H9 (cell line): ENCODE measurements at regions not wholly inside any gene's neighbourhood (a gene's known extent, or its start where the extent isn't known, plus 50 kb on each side); places are given as distances from the start of the nearest gene placed in this dataset.

Source experiments
- DNase-seq: peaks from one replicate; pipeline ENCODE4 v3.0.0-alpha.2; 2017
- H2AFZ ChIP-seq: one replicate; pipeline ENCODE4 v1.6.1; 2013; ENCODE audit warnings: mild to moderate bottlenecking, low read length, control low read depth, moderate library complexity
- H2AK5ac ChIP-seq: 2 replicates; pipeline ENCODE4 v1.6.1; 2013; ENCODE audit warnings: low read length, control low read depth, mixed read lengths; ENCODE audit not compliant: insufficient read length
- H2BK120ac ChIP-seq: one replicate; pipeline ENCODE4 v1.6.1; 2013; ENCODE audit warnings: low read depth, mild to moderate bottlenecking, low read length, control low read depth, inconsistent platforms; ENCODE audit not compliant: poor library complexity, severe bottlenecking
- H2BK12ac ChIP-seq: 2 replicates; pipeline ENCODE4 v1.6.1; 2013; ENCODE audit warnings: low read length, control low read depth, mixed read lengths, low read depth; ENCODE audit not compliant: insufficient read length
- H2BK15ac ChIP-seq: 2 replicates; pipeline ENCODE4 v1.6.1; 2013; ENCODE audit warnings: low read depth, low read length, control low read depth
- H2BK20ac ChIP-seq: one replicate; pipeline ENCODE4 v1.6.1; 2013; ENCODE audit warnings: low read depth, mild to moderate bottlenecking, low read length, control low read depth, inconsistent platforms; ENCODE audit not compliant: poor library complexity, severe bottlenecking
- H2BK5ac ChIP-seq: 2 replicates; pipeline ENCODE4 v1.6.1; 2013; ENCODE audit warnings: low read length, control low read depth, mixed read lengths; ENCODE audit not compliant: insufficient read length
- H3K14ac ChIP-seq: 2 replicates; pipeline ENCODE4 v1.6.1; 2013; ENCODE audit warnings: low read length, control low read depth; ENCODE audit not compliant: insufficient read depth
- H3K18ac ChIP-seq: 2 replicates; pipeline ENCODE4 v1.6.1; 2013; ENCODE audit warnings: low read depth, mild to moderate bottlenecking, mixed read lengths, low read length, control low read depth; ENCODE audit not compliant: insufficient read length
- H3K23ac ChIP-seq: 2 replicates; pipeline ENCODE4 v1.6.1; 2013; ENCODE audit warnings: low read length, control low read depth, mixed read lengths, low read depth; ENCODE audit not compliant: insufficient read length
- H3K23me2 ChIP-seq: 2 replicates; pipeline ENCODE4 v1.6.1; 2013; ENCODE audit warnings: low read depth, mild to moderate bottlenecking, mixed read lengths, low read length, control low read depth; ENCODE audit not compliant: insufficient read length, poor library complexity, severe bottlenecking
- H3K27ac ChIP-seq: 2 replicates; pipeline ENCODE4 v1.5.1; 2013; ENCODE audit warnings: low read length, control low read depth, mixed read lengths, low read depth; ENCODE audit not compliant: insufficient read length
- H3K27me3 ChIP-seq: 2 replicates; pipeline ENCODE4 v1.6.1; 2013; ENCODE audit warnings: low read length, control low read depth, inconsistent platforms; ENCODE audit not compliant: insufficient read depth
- H3K4ac ChIP-seq: 2 replicates; pipeline ENCODE4 v1.6.1; 2013; ENCODE audit warnings: low read depth, mild to moderate bottlenecking, control low read depth, inconsistent platforms, low read length, moderate library complexity
- H3K4me1 ChIP-seq: 2 replicates; pipeline ENCODE4 v1.6.1; 2013; ENCODE audit warnings: low read length, control low read depth, inconsistent platforms; ENCODE audit not compliant: insufficient read depth
- H3K4me2 ChIP-seq: 2 replicates; pipeline ENCODE4 v1.6.1; 2013; ENCODE audit warnings: low read length, control low read depth, mixed read lengths; ENCODE audit not compliant: insufficient read length, insufficient read depth
- H3K56ac ChIP-seq: 2 replicates; pipeline ENCODE4 v1.6.1; 2013; ENCODE audit warnings: low read depth, mild to moderate bottlenecking, mixed read lengths, low read length, control low read depth; ENCODE audit not compliant: insufficient read length
- H3K79me1 ChIP-seq: 2 replicates; pipeline ENCODE4 v1.6.1; 2013; ENCODE audit warnings: low read depth, mild to moderate bottlenecking, moderate library complexity, low read length, control low read depth, inconsistent platforms; ENCODE audit not compliant: insufficient read depth, poor library complexity, severe bottlenecking
- H3K79me2 ChIP-seq: 2 replicates; pipeline ENCODE4 v1.6.1; 2013; ENCODE audit warnings: low read length, control low read depth, inconsistent platforms; ENCODE audit not compliant: insufficient read depth
- H3K9ac ChIP-seq: 2 replicates; pipeline ENCODE4 v1.6.1; 2013; ENCODE audit warnings: low read length, control low read depth, mixed read lengths; ENCODE audit not compliant: insufficient read length; ENCODE audit errors: extremely low read depth
- H3K9me3 ChIP-seq: one replicate; pipeline ENCODE4 v1.6.1; 2013; ENCODE audit warnings: low read depth, low read length, inconsistent platforms; ENCODE audit not compliant: control insufficient read depth
- H3T11ph ChIP-seq: one replicate; pipeline ENCODE4 v1.6.1; 2013; ENCODE audit warnings: mild to moderate bottlenecking, low read length, control low read depth, inconsistent platforms
- H4K20me1 ChIP-seq: one replicate; pipeline ENCODE4 v1.6.1; 2013; ENCODE audit not compliant: control insufficient read depth, insufficient read length, insufficient read depth
- H4K5ac ChIP-seq: 2 replicates; pipeline ENCODE4 v1.6.1; 2013; ENCODE audit warnings: low read depth, mild to moderate bottlenecking, mixed read lengths, low read length, control low read depth; ENCODE audit not compliant: insufficient read length
- H4K8ac ChIP-seq: replicated peaks from 2 replicates; pipeline ENCODE4 v1.6.1; 2013; ENCODE audit warnings: low read length, control low read depth, mixed read lengths, low read depth; ENCODE audit not compliant: insufficient read length
- H4K91ac ChIP-seq: 2 replicates; pipeline ENCODE4 v1.6.1; 2013; ENCODE audit warnings: low read depth, mild to moderate bottlenecking, moderate library complexity, mixed read lengths, low read length, control low read depth; ENCODE audit not compliant: insufficient read length
- H3K27ac Mint-ChIP-seq, 3 experiments: 2 replicates in 2 of 3; 3 replicates in 1 of 3; pipeline ENCODE4 v1.8.0; 2020 to 2021; ENCODE audit warnings: mixed read lengths in 3 of 3, mild to moderate bottlenecking in 1 of 3, moderate library complexity in 1 of 3
- H3K27me3 Mint-ChIP-seq: 2 replicates; pipeline ENCODE4 v1.8.0; 2021; ENCODE audit warnings: low read depth, mild to moderate bottlenecking, moderate library complexity, mixed read lengths
- H3K36me3 Mint-ChIP-seq, 3 experiments: 2 replicates in 2 of 3; 3 replicates in 1 of 3; pipeline ENCODE4 v1.8.0; 2020 to 2021; ENCODE audit warnings: low read depth in 3 of 3, mixed read lengths in 3 of 3; ENCODE audit not compliant: insufficient read depth in 1 of 3
- H3K4me1 Mint-ChIP-seq, 2 experiments: 2 replicates each; pipeline ENCODE4 v1.8.0; 2020; ENCODE audit warnings: mixed read lengths in 2 of 2
- H3K4me3 Mint-ChIP-seq, 2 experiments: 2 replicates in 1 of 2; 3 replicates in 1 of 2; pipeline ENCODE4 v1.8.0; 2020 to 2021; ENCODE audit warnings: mild to moderate bottlenecking in 2 of 2, mixed read lengths in 2 of 2, moderate library complexity in 1 of 2
- H3K9me3 Mint-ChIP-seq, 2 experiments: 2 replicates in 1 of 2; 3 replicates in 1 of 2; pipeline ENCODE4 v1.8.0; 2020; ENCODE audit warnings: mild to moderate bottlenecking in 2 of 2, mixed read lengths in 2 of 2, moderate library complexity in 1 of 2
- WGBS: extraction: QIAGEN DNeasy Blood & Tissue Kit; methylation state at CpG from one replicate; pipeline ENCODE4 v1.1.7; 2013; ENCODE audit warnings: missing lambda C conversion rate, low lambda C conversion rate, mixed read lengths; ENCODE audit not compliant: insufficient read length; ENCODE audit errors: extremely low coverage; 5-methylcytosine and 5-hydroxymethylcytosine counted together
- TF ChIP-seq, protein P1 (sequence below): fragments of 200-600 bp; sonication (generic); conservative IDR thresholded peaks from 3 replicates; pipeline ENCODE4 v1.8.0; 2021; ENCODE audit warnings: antibody characterized with exemption, mild to moderate bottlenecking

DNA sequence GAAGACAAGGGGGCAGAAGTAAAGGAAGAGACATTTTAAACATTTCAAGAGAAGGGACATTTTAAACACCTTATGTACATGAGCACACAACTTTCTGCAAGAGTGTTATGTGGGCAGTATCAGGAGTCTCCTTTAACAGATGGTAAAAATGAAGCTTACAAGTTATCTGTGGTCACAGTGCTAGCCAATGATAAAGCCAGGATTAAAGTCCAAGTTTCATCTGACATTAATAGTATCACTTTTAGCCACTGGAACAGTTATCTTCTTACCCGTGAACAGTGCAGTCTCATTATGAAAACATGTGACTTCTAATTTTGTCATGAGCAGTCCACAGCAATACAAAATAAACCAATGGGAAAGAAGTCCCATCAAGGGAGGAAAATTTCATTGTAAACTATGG, 627.9 kb upstream of the AGA start:
- Histone ChIP-seq H2BK20ac (no peak overlapping the region), H3K14ac (no peak overlapping the region), H3K9ac (no peak overlapping the region), H2BK5ac (no peak overlapping the region), H4K91ac (no peak overlapping the region), H4K5ac (no peak overlapping the region), H3K9me3 (no peaks in the 10 kb centered on the region), H2AK5ac (no peak overlapping the region), H3K4ac (no peak overlapping the region), H3T11ph (no peak overlapping the region), H3K79me2 (no peaks in the 10 kb centered on the region), H4K20me1 (no peaks in the 10 kb centered on the region), H3K4me2 (no peak overlapping the region), H3K27me3 (no peaks in the 10 kb centered on the region), H2AFZ (no peak overlapping the region), H2BK15ac (no peak overlapping the region), H2BK120ac (no peak overlapping the region), H4K8ac (no peak overlapping the region), H3K56ac (no peak overlapping the region), H3K23ac (no peak overlapping the region), H3K23me2 (no peaks in the 10 kb centered on the region), H3K4me1 (no peaks in the 10 kb centered on the region; the same call in 1 of the 2 replicates), H2BK12ac (no peak overlapping the region), H3K18ac (no peak overlapping the region), H3K27ac (no peak overlapping the region), H3K79me1 (no peaks in the 10 kb centered on the region)
- no peak overlapping the region for H3K27ac Mint-ChIP-seq
- peaks cover 6 to 7% of the 10 kb centered on the region in 2 experiments; a peak in 3 of 4 replicates for H3K4me1 Mint-ChIP-seq
- H3K9me3 Mint-ChIP-seq, result no peaks in the 10 kb centered on the region
- H3K4me3 Mint-ChIP-seq, result no peak overlapping the region
- no peak for DNase-seq
- TF ChIP-seq, protein P1, sequence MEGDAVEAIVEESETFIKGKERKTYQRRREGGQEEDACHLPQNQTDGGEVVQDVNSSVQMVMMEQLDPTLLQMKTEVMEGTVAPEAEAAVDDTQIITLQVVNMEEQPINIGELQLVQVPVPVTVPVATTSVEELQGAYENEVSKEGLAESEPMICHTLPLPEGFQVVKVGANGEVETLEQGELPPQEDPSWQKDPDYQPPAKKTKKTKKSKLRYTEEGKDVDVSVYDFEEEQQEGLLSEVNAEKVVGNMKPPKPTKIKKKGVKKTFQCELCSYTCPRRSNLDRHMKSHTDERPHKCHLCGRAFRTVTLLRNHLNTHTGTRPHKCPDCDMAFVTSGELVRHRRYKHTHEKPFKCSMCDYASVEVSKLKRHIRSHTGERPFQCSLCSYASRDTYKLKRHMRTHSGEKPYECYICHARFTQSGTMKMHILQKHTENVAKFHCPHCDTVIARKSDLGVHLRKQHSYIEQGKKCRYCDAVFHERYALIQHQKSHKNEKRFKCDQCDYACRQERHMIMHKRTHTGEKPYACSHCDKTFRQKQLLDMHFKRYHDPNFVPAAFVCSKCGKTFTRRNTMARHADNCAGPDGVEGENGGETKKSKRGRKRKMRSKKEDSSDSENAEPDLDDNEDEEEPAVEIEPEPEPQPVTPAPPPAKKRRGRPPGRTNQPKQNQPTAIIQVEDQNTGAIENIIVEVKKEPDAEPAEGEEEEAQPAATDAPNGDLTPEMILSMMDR, result no peak
- WGBS, result no CpG with 5 or more reads among the region's 1 CpG
- no peaks in the 10 kb centered on the region for H3K27me3 Mint-ChIP-seq
- no peaks in the 10 kb centered on the region for H3K36me3 Mint-ChIP-seq
